Mesendoderm (in vitro differentiated cells): ENCODE measurements at regions not wholly inside any gene's neighbourhood (a gene's known extent, or its start where the extent isn't known, plus 50 kb on each side); places are given as distances from the start of the nearest gene placed in this dataset. TPM values are rescaled to one million over a fixed set of nuclear protein-coding genes. Genes with fewer than 3 reads are reported as not detected.

ENCODE experiments used
- small RNA-seq: library from polyadenylated mRNA; stranded (forward); fragments of <200 nt; extraction: miRNeasy Mini kit (QIAGEN cat#:217004); gene quantifications from one replicate; pipeline ENCODE3, GENCODE V24; 2013; ENCODE audit not compliant: insufficient read depth

Small RNA genes in the stretch of these regions (small RNA-seq; reads per million reads assigned to genes)
- gene RNA5SP199: not detected
